PC-9 (cell line): ENCODE measurements at regions not wholly inside any gene's neighbourhood (a gene's known extent, or its start where the extent isn't known, plus 50 kb on each side); places are given as distances from the start of the nearest gene placed in this dataset.
A peak's percentile ranks its signal among the peaks of the same experiment; 100 is the strongest.

Source experiments
- BruUV-seq: library from RNA; stranded (reverse); fragments of 400-500 nt; replicated peaks from 2 replicates; lab custom pipeline; 2021; lab: Mats Ljungman, UMichigan
- CTCF ChIA-PET: fragments of 300-600 bp; sonication (Branson Sonifier 250); formaldehyde crosslinking; loops from one replicate; lab custom pipeline; 2022; ENCODE audit warnings: antibody characterized with exemption; lab: Charles Lee
- POLR2A ChIA-PET: fragments of 300-600 bp; sonication (Branson Sonifier 250); formaldehyde crosslinking; loops from one replicate; lab custom pipeline; 2022; ENCODE audit warnings: antibody characterized with exemption; ENCODE audit not compliant: unreplicated experiment; lab: Charles Lee
- DNase-seq, 2 experiments: peaks; one replicate each; pipeline versions ENCODE4 v3.0.0 to v3.0.0-alpha.2; 2015 to 2022; ENCODE audit warnings: mixed read lengths in 1 of 2
- H2AFZ ChIP-seq: fragments of 200-600 bp; sonication (generic); 2 replicates; pipeline ENCODE4 v1.8.1; 2017; ENCODE audit warnings: antibody characterized with exemption
- H3F3A ChIP-seq: fragments of 200-600 bp; sonication (generic); 2 replicates; pipeline ENCODE4 v1.8.1; 2017; ENCODE audit warnings: antibody characterized with exemption, mild to moderate bottlenecking, low read depth; ENCODE audit not compliant: insufficient read depth
- H3K27ac ChIP-seq: fragments of 200-600 bp; sonication (generic); 2 replicates; pipeline ENCODE4 v1.6.1; 2016; ENCODE audit warnings: mixed run types
- H3K27me3 ChIP-seq: fragments of 200-600 bp; sonication (generic); 2 replicates; pipeline ENCODE4 v1.6.1; 2016; ENCODE audit warnings: low read depth, mixed run types; ENCODE audit not compliant: insufficient read depth
- H3K36me3 ChIP-seq: fragments of 200-600 bp; sonication (generic); 2 replicates; pipeline ENCODE4 v1.6.1; 2016; ENCODE audit warnings: low read depth, mixed run types
- H3K4me1 ChIP-seq: fragments of 200-600 bp; sonication (generic); replicated peaks from 2 replicates; pipeline ENCODE4 v1.6.1; 2016; ENCODE audit warnings: mixed run types; ENCODE audit not compliant: insufficient read depth
- H3K4me2 ChIP-seq: fragments of 200-600 bp; sonication (generic); 2 replicates; pipeline ENCODE4 v1.6.1; 2017; ENCODE audit warnings: mixed run types
- H3K4me3 ChIP-seq: fragments of 200-600 bp; sonication (generic); 2 replicates; pipeline ENCODE4 v1.6.1; 2016; ENCODE audit warnings: mixed run types
- H3K79me2 ChIP-seq: fragments of 200-600 bp; sonication (generic); 2 replicates; pipeline ENCODE4 v1.6.1; 2017; ENCODE audit warnings: low read depth, mixed run types
- H3K9me2 ChIP-seq: fragments of 200-600 bp; sonication (generic); 2 replicates; pipeline ENCODE4 v1.8.1; 2017; ENCODE audit warnings: mild to moderate bottlenecking; ENCODE audit not compliant: insufficient read depth
- H3K9me3 ChIP-seq: fragments of 200-600 bp; sonication (generic); 2 replicates; pipeline ENCODE4 v1.8.1; 2016; ENCODE audit warnings: low read depth; ENCODE audit not compliant: insufficient read depth
- H4K20me1 ChIP-seq: fragments of 200-600 bp; sonication (generic); 2 replicates; pipeline ENCODE4 v1.8.1; 2017; ENCODE audit not compliant: insufficient read depth
- CTCF ChIP-seq: fragments of 200-600 bp; sonication (generic); conservative IDR thresholded peaks from 2 replicates; pipeline ENCODE4 v1.6.1; 2017; ENCODE audit warnings: mixed run types, antibody characterized with exemption, mild to moderate bottlenecking, moderate library complexity
- EZH2 ChIP-seq: fragments of 200-600 bp; sonication (generic); IDR thresholded peaks from 2 replicates; pipeline ENCODE4 v1.8.0; 2017; ENCODE audit warnings: antibody characterized with exemption, low read depth
- intact Hi-C: fragments of 100-400 bp; cut with micrococcal nuclease; formaldehyde crosslinking; loops from one replicate; pipeline ENCODE4 v1.10.0; 2022; ENCODE audit not compliant: unreplicated experiment

GRCh38 chr11:38818720-38819119 is 2220.7 kb upstream of the RAG2 start:
- ChIA-PET CTCF (no interaction called here), POLR2A (no interaction called here)
- no peaks in the 10 kb centered on the region; the same call in 1 of the 2 replicates for H3K9me3 ChIP-seq

GRCh38 chr11:38814670-38815069 is 2216.6 kb upstream of the RAG2 start:
- POLR2A ChIA-PET: no interaction called here
- H2AFZ ChIP-seq: 0 out of 2 replicates have a peak overlapping the region, but pooled peaks have one; percentile 12
- no peak overlapping the region for H3K4me3 ChIP-seq
- intact Hi-C loops: no loop called here
- TF ChIP-seq CTCF (no peak), EZH2 (no peak)
- H3K36me3 ChIP-seq: no peaks in the 10 kb centered on the region
- H3K79me2 ChIP-seq: no peaks in the 10 kb centered on the region
- H3K9me2 ChIP-seq: no peaks in the 10 kb centered on the region; the same call in 1 of the 2 replicates
- no peaks in the 10 kb centered on the region for H3K4me1 ChIP-seq
- H4K20me1 ChIP-seq: no peaks in the 10 kb centered on the region
- no peaks in the 10 kb centered on the region for H3K27me3 ChIP-seq
- H3K27ac ChIP-seq: no peak overlapping the region
- H3K4me2 ChIP-seq: no peak overlapping the region
- no TSS peak for BruUV-seq
- no peaks in the 10 kb centered on the region; the same call in 1 of the 2 replicates for H3K9me3 ChIP-seq
- no peaks in the 10 kb centered on the region for H3F3A ChIP-seq
- DNase-seq: no peak
- CTCF ChIA-PET: no interaction called here

More at GRCh38 chr11:38818720-38819119, 2220.7 kb upstream of the RAG2 start:
- no peak overlapping the region for H3K4me2 ChIP-seq
- H3K27me3 ChIP-seq: no peaks in the 10 kb centered on the region
- H3K27ac ChIP-seq: no peak overlapping the region
- no peak overlapping the region for H3K4me3 ChIP-seq
- no peaks in the 10 kb centered on the region; the same call in 1 of the 2 replicates for H3K9me2 ChIP-seq
- no peaks in the 10 kb centered on the region for H3F3A ChIP-seq
- H3K79me2 ChIP-seq: no peaks in the 10 kb centered on the region
- no peak for TF ChIP-seq EZH2
- no peak for TF ChIP-seq CTCF
- H3K4me1 ChIP-seq: no peaks in the 10 kb centered on the region
- H2AFZ ChIP-seq: no peak overlapping the region
- no TSS peak for BruUV-seq
- intact Hi-C loops: no loop called here
- no peaks in the 10 kb centered on the region for H4K20me1 ChIP-seq
- no peak for DNase-seq
- H3K36me3 ChIP-seq: no peaks in the 10 kb centered on the region

- CTCF ChIA-PET: no interaction called here
- no peaks in the 10 kb centered on the region for H3F3A ChIP-seq
- H3K4me1 ChIP-seq: no peaks in the 10 kb centered on the region
- no peak for DNase-seq
- no peak overlapping the region for H2AFZ ChIP-seq
- H3K9me3 ChIP-seq: no peaks in the 10 kb centered on the region
- no peak overlapping the region for H3K27ac ChIP-seq
- H3K9me2 ChIP-seq: no peaks in the 10 kb centered on the region
- no peaks in the 10 kb centered on the region for H4K20me1 ChIP-seq
- no peak overlapping the region for H3K4me3 ChIP-seq
- no peak overlapping the region for H3K4me2 ChIP-seq
- TF ChIP-seq CTCF: no peak
- TF ChIP-seq EZH2: no peak
- H3K27me3 ChIP-seq: no peaks in the 10 kb centered on the region
- H3K79me2 ChIP-seq: no peaks in the 10 kb centered on the region
- BruUV-seq: no TSS peak
- no peaks in the 10 kb centered on the region for H3K36me3 ChIP-seq
- POLR2A ChIA-PET: no interaction called here
- intact Hi-C loops: no loop called here
Measured at GRCh38 chr11:38809521-38809920, 2211.5 kb upstream of the RAG2 start.
